ENCODE measurements at regions not wholly inside any gene's neighbourhood (a gene's known extent, or its start where the extent isn't known, plus 50 kb on each side); places are given as distances from the start of the nearest gene placed in this dataset.

GRCh38 chr1:30650038-30650967 lies 73.1 kb downstream of the MATN1 start:
- no peaks in the 10 kb centered on the region for H3K27me3 ChIP-seq (ENCODE audit: insufficient read depth, low read length)
- no peak overlapping the region for H3K27ac ChIP-seq (ENCODE audit: low read length)
- H3K9me3 ChIP-seq (ENCODE audit: insufficient read depth, low read depth, low read length), result no peaks in the 10 kb centered on the region
- no peaks in the 10 kb centered on the region for H3K36me3 ChIP-seq (ENCODE audit: insufficient read depth, low read depth, low read length)
- H3K9ac ChIP-seq (ENCODE audit: low read depth, low read length), result no peak overlapping the region
- peaks cover 7% of the 10 kb centered on the region; the same call in 1 of the 2 replicates for H3K4me1 ChIP-seq (ENCODE audit: insufficient read depth, low read length)
- H3K4me3 ChIP-seq (ENCODE audit: low read length), result no peak overlapping the region

GRCh38 chr1:30649321-30649991 lies 73.9 kb downstream of the MATN1 start:
- Histone ChIP-seq H3K27me3 (ENCODE audit: insufficient read depth, low read length) (no peaks in the 10 kb centered on the region), H3K36me3 (ENCODE audit: insufficient read depth, low read depth, low read length) (no peaks in the 10 kb centered on the region), H3K4me3 (ENCODE audit: low read length) (no peak overlapping the region), H3K4me1 (ENCODE audit: insufficient read depth, low read length) (peaks cover 7% of the 10 kb centered on the region; the same call in 1 of the 2 replicates), H3K9ac (ENCODE audit: low read depth, low read length) (no peak overlapping the region), H3K27ac (ENCODE audit: low read length) (no peak overlapping the region), H3K9me3 (ENCODE audit: insufficient read depth, low read depth, low read length) (no peaks in the 10 kb centered on the region)

GRCh38 chr1:30648408-30649000 lies 74.9 kb downstream of the MATN1 start:
- Histone ChIP-seq H3K9ac (ENCODE audit: low read depth, low read length) (no peak overlapping the region), H3K36me3 (ENCODE audit: insufficient read depth, low read depth, low read length) (no peaks in the 10 kb centered on the region), H3K9me3 (ENCODE audit: insufficient read depth, low read depth, low read length) (no peaks in the 10 kb centered on the region), H3K4me1 (ENCODE audit: insufficient read depth, low read length) (peaks cover 7% of the 10 kb centered on the region; the same call in 1 of the 2 replicates), H3K27ac (ENCODE audit: low read length) (no peak overlapping the region), H3K4me3 (ENCODE audit: low read length) (no peak overlapping the region), H3K27me3 (ENCODE audit: insufficient read depth, low read length) (no peaks in the 10 kb centered on the region)

GRCh38 chr1:30645807-30646206 lies 77.6 kb downstream of the MATN1 start:
- Histone ChIP-seq H3K36me3 (ENCODE audit: insufficient read depth, low read depth, low read length) (no peaks in the 10 kb centered on the region), H3K27me3 (ENCODE audit: insufficient read depth, low read length) (no peaks in the 10 kb centered on the region), H3K9me3 (ENCODE audit: insufficient read depth, low read depth, low read length) (no peaks in the 10 kb centered on the region), H3K27ac (ENCODE audit: low read length) (no peak overlapping the region), H3K4me1 (ENCODE audit: insufficient read depth, low read length) (no peaks in the 10 kb centered on the region), H3K9ac (ENCODE audit: low read depth, low read length) (no peak overlapping the region), H3K4me3 (ENCODE audit: low read length) (no peak overlapping the region)

- Histone ChIP-seq H3K4me1 (ENCODE audit: insufficient read depth, low read length) (no peaks in the 10 kb centered on the region), H3K27me3 (ENCODE audit: insufficient read depth, low read length) (no peaks in the 10 kb centered on the region), H3K9me3 (ENCODE audit: insufficient read depth, low read depth, low read length) (no peaks in the 10 kb centered on the region), H3K9ac (ENCODE audit: low read depth, low read length) (no peak overlapping the region), H3K36me3 (ENCODE audit: insufficient read depth, low read depth, low read length) (no peaks in the 10 kb centered on the region), H3K27ac (ENCODE audit: low read length) (no peak overlapping the region), H3K4me3 (ENCODE audit: low read length) (no peak overlapping the region)
Measured at GRCh38 chr1:30642391-30643120, 80.8 kb downstream of the MATN1 start.

- Histone ChIP-seq H3K9ac (ENCODE audit: low read depth, low read length) (no peak overlapping the region), H3K4me3 (ENCODE audit: low read length) (no peak overlapping the region), H3K27me3 (ENCODE audit: insufficient read depth, low read length) (no peaks in the 10 kb centered on the region)
Measured at GRCh38 chr1:30641572-30642353, 81.6 kb downstream of the MATN1 start.

GRCh38 chr1:30639881-30640452 lies 83.4 kb downstream of the MATN1 start:
- H3K4me1 ChIP-seq (ENCODE audit: insufficient read depth, low read length), result no peaks in the 10 kb centered on the region
- no peaks in the 10 kb centered on the region for H3K9me3 ChIP-seq (ENCODE audit: insufficient read depth, low read depth, low read length)
- H3K9ac ChIP-seq (ENCODE audit: low read depth, low read length), result no peak overlapping the region
- no peak overlapping the region for H3K27ac ChIP-seq (ENCODE audit: low read length)
- H3K27me3 ChIP-seq (ENCODE audit: insufficient read depth, low read length), result no peaks in the 10 kb centered on the region
- H3K36me3 ChIP-seq (ENCODE audit: insufficient read depth, low read depth, low read length), result no peaks in the 10 kb centered on the region
- no peak overlapping the region for H3K4me3 ChIP-seq (ENCODE audit: low read length)

More at GRCh38 chr1:30641572-30642353, 81.6 kb downstream of the MATN1 start:
- Histone ChIP-seq H3K27ac (ENCODE audit: low read length) (no peak overlapping the region), H3K36me3 (ENCODE audit: insufficient read depth, low read depth, low read length) (no peaks in the 10 kb centered on the region), H3K9me3 (ENCODE audit: insufficient read depth, low read depth, low read length) (no peaks in the 10 kb centered on the region), H3K4me1 (ENCODE audit: insufficient read depth, low read length) (no peaks in the 10 kb centered on the region)

- H3K4me1 ChIP-seq (ENCODE audit: insufficient read depth, low read length), result no peaks in the 10 kb centered on the region
- no peaks in the 10 kb centered on the region for H3K27me3 ChIP-seq (ENCODE audit: insufficient read depth, low read length)
- H3K36me3 ChIP-seq (ENCODE audit: insufficient read depth, low read depth, low read length), result no peaks in the 10 kb centered on the region
- no peak overlapping the region for H3K27ac ChIP-seq (ENCODE audit: low read length)
- no peak overlapping the region for H3K4me3 ChIP-seq (ENCODE audit: low read length)
- H3K9ac ChIP-seq (ENCODE audit: low read depth, low read length), result no peak overlapping the region
- H3K9me3 ChIP-seq (ENCODE audit: insufficient read depth, low read depth, low read length), result no peaks in the 10 kb centered on the region
Measured at GRCh38 chr1:30638811-30639210, 84.6 kb downstream of the MATN1 start.

GRCh38 chr1:30638086-30638485 lies 85.3 kb downstream of the MATN1 start:
- H3K9me3 ChIP-seq (ENCODE audit: insufficient read depth, low read depth, low read length), result no peaks in the 10 kb centered on the region
- H3K4me3 ChIP-seq (ENCODE audit: low read length), result no peak overlapping the region
- H3K27ac ChIP-seq (ENCODE audit: low read length), result no peak overlapping the region
- no peaks in the 10 kb centered on the region for H3K36me3 ChIP-seq (ENCODE audit: insufficient read depth, low read depth, low read length)
- no peak overlapping the region for H3K9ac ChIP-seq (ENCODE audit: low read depth, low read length)
- no peaks in the 10 kb centered on the region for H3K27me3 ChIP-seq (ENCODE audit: insufficient read depth, low read length)
- H3K4me1 ChIP-seq (ENCODE audit: insufficient read depth, low read length), result no peaks in the 10 kb centered on the region

- H3K27ac ChIP-seq (ENCODE audit: low read length), result no peak overlapping the region
- no peaks in the 10 kb centered on the region for H3K9me3 ChIP-seq (ENCODE audit: insufficient read depth, low read depth, low read length)
- no peaks in the 10 kb centered on the region for H3K4me1 ChIP-seq (ENCODE audit: insufficient read depth, low read length)
- no peak overlapping the region for H3K4me3 ChIP-seq (ENCODE audit: low read length)
- H3K36me3 ChIP-seq (ENCODE audit: insufficient read depth, low read depth, low read length), result no peaks in the 10 kb centered on the region
- H3K9ac ChIP-seq (ENCODE audit: low read depth, low read length), result no peak overlapping the region
- H3K27me3 ChIP-seq (ENCODE audit: insufficient read depth, low read length), result no peaks in the 10 kb centered on the region
Measured at GRCh38 chr1:30637183-30637980, 86.0 kb downstream of the MATN1 start.
